GM21360 (cell line): ENCODE measurements at regions not wholly inside any gene's neighbourhood (a gene's known extent, or its start where the extent isn't known, plus 50 kb on each side); places are given as distances from the start of the nearest gene placed in this dataset.
"Not testable (repeated sequence)": the region's sequence is repeated elsewhere in the genome, so short reads cannot be mapped to it uniquely, and the experiment has no call there.

Source experiments
- ATAC-seq: cut with Tn5 transposase; IDR thresholded peaks from one replicate; pipeline ENCODE4 v1.9.1; 2021; ENCODE audit warnings: mild to moderate bottlenecking, moderate library complexity; ENCODE audit not compliant: unreplicated experiment

DNA sequence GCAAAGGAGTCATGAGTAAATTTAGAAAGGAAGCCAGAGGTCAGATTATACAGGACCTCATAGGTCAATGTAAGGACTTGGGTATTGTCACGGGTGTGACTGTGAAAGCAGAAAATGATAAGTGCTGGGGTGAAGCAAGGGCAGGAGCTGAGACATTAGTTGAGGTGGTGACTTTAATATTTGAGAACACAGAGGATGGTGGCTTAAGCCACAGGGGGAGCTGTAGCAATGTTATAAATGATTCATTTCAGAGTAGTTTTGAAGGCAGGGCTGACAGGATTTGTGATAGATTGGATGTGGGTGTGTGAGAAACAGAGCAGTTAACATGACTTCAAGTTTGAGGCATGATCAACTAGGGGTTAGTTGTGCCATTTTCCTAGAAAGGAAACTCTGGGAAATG lies 659.9 kb downstream of the EPM2A start:
- peak; percentile 63 for ATAC-seq

DNA sequence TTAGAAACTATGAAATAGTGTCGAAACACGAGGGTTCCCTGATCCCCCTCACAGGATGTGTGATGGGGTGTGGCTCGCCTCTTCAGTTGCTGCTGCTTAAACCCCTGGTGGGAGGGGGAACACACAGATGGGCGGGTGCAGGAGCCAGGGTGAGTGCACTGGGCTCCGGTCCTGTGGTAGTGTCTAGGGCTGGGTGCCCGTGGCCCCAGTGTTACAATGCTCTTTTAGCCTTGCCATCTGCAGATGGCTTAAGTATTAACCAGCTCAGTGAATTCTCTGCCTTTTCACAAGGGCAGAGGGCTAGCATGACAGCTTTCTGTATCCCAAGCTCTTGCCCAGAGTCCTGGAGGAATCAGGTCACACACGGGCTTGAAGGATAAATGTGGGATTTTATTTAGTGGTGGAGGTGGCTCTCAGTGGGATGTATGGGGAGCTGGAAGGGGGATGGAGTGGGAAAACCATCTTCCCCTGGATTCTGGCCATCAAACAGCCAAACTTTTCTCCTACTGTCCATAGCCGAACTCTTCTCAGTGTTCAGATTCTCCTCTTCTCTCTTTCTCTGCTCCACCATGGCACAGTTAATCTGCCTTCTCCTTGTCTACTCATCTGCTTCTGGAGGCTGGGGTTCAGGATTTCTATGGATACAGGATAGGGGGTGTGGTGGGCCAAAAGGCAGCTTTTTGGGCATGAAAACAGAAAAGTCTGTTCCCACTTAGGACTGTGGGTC lies 659.0 kb downstream of the EPM2A start:
- ATAC-seq, result no peak

DNA sequence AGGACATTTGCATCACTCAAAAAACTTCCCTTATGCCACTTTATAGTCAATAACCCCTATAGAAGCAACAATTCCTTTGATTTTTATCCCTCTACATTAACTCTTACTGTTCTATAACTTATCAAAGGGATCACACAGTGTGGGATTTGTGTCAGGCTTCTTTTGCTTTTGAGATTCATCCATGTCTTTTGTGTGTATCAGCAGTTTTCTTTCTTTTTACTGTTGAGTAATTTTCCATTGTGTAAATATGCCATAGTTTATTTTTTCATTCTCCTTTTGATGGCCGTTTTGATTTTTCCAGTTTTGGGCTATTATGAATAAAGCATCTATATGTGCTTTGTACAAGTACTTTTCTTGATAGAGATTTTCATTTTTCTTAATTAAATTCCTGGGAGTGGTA lies 657.9 kb downstream of the EPM2A start:
- no peak for ATAC-seq

DNA sequence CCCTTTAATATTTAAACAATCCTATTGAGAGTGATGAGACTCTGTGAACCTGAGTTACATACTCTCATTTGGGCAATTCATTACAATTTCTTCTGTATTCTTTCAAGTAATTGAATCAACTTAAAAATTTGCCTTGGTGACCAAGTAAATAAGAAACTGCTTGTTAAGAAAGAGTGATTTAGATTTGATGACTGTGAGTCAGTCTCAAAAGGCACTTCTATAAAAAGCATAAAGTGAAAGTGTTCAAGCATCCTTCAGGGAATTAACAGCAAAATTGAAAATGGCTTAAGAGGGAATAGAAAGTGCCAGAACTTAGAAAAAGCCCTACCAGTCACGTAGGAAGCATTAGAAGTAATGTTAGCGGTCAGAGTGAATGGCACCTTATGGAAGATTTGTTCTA lies 654.7 kb downstream of the EPM2A start:
- no peak for ATAC-seq

DNA sequence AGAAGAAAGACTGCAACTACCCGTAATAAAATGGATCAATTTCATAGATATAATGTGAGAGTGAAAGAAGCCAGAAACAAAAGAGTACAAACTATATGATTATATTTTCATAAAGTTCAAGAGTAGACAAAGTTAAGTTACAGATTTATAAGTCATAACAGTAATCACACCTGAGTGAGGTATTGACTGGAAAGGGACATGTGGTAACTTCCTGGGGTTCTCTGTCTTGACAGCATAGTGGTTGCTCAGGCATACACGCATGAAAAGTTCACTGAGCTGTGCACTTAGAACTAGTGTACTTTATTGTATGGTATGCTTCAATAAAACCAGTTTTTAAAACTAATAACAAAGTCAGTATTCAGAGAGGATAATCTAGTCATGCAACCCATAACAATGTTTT lies 653.6 kb downstream of the EPM2A start:
- ATAC-seq, result no peak

DNA sequence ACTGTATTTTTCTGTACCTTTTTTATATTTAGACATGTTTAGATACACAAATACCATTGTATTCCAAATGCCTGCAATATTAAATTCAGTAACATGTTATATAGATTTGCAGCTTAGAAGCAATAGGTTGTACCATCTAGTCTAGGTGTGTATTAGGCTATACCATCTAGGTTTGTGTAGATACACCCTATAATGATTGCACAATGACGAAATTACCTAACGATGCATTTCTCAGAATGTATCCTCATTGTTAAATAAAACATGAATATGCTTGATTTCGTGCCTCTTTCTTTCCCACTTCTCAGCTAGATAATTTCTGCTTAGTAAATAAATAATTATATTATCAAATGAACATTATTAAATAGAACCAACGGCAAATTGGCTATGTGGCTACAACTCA lies 653.0 kb downstream of the EPM2A start:
- ATAC-seq, result no peak

DNA sequence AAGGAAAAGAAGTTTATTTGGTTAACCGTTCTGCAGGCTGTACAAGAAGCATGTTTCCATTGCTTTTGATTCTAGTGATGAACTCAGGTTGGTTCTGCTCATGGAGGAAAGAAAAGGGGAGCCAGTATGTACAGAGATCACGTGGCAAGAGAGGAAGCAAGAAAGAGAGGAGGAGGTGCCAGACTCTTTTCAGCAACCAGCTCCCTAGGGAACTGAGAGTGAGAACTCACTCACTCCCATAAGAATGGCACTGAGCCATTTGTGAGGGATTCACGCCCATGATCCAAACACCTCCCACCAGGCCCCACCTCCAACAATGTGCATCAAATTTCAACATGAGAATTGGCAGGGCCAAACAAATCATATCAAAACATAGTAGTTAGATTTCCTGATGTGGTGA lies 649.1 kb downstream of the EPM2A start:
- ATAC-seq, result peak; percentile 63

DNA sequence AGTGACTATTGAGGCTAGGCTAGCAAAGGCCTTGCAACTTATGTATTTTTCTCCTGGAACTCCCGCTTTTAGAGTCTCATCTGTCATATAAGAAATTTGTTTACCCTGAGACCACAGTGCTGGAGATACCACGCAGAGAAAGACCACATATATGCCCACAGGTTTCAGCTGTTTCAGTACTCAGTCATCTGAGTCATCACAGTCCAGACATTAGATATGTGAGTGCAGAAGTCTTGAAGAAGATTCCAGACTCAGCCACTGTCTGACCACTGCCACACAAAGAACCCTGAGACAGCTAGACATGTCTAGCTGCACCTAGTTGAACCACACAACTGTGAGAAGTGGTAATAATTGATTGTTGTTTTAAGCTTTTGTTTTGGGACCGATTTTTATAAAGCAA lies 648.3 kb downstream of the EPM2A start:
- ATAC-seq, result peak; percentile 62

DNA sequence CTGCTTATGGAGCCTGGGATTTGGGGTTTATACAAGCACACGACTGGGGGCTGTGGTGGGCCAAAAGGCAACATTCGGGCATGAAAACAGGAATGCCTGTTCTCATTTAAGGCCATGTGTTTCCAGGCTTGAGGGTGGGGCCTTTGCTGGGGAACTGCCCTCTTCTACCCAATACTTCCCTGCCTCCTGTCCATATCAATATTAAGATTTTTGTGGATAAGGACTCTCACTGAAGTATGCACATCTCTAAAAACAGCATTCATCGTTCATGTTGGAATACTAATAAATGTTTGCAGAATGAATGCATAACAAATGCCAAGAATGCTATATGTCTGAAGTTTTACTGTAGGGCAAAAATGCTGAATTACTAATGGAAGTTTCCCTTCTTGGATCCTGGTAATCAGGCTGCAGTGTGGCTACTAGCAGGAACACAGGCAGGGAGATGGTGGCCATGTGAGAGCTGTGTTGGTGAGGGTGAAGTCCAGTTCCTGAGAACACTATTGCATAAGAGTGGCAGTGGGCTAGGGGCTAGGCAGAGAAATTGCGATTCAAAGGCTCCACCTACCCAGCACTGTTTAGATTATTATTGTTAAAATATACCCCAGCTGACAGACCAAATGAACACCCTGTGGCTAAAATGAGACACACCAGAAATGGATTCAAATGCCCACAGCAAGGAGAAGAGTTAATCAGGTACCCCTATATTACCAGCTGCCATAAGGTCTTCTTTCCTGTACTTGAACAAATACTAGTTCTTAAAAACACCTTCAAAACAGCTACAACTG lies 644.3 kb downstream of the EPM2A start:
- no peak for ATAC-seq

DNA sequence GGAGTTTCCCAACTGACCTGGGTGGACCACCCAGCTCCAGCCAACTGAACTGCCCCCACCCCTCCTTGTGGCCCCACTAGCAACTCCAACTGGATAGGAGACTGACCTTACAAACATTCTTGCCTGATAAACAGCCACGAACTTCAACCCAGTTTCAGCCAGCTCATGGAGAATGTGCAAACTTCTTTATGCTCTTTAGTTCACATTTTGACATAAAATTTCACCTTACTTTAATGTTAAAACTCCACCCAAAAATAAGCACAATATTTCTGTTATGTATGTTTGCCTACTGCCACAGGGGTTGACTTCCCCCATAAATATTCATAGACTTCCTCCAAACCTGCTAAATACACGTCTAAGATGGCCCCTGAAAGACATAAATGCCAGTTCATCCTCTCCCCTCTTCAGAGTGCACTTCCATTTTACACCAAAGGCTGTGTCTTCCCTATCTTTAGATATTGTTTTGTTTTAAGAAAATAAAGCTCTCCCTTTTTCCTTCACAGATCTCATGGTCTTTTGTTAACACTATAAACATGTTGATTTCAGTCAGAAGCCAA lies 643.7 kb downstream of the EPM2A start:
- ATAC-seq, result no peak

DNA sequence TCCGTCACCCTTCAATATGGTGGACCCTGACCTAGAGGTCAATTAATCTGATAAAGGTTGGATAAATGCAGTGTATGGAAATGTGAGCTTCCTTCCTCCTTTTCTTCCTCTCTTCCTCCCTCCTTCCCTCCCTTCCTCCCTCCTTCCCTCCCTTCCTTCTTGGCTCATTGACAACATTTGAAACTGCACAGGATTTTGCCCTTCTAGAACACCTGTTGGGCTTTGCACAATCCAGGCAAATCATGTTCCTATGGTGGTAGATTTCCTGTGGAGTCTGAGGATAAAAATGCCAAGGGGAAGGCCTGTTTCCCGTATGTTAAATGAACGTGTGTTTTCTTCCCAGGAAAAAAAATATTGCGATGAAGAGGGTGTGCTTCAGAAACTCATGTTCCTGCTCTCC lies 642.8 kb downstream of the EPM2A start:
- ATAC-seq, result no peak

DNA sequence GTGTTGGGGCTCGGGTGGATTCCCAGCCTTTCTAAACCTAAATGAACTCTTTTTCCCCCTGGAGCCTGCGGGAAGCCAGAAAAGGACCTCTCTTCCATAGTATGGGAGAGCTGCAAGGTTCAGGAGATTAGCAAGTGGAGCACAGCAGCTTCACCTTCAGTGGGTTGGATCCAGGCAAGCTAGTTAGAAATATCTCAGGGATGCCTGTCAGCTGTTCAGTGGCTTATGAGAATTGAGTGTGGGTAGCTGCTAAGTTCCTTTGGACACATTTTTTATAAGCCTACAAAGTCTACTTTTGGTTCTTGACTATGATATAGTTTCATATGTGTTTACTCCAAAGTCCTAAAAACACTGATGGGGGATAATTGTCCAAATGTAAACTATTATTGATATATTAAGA lies 642.1 kb downstream of the EPM2A start:
- ATAC-seq, result no peak

DNA sequence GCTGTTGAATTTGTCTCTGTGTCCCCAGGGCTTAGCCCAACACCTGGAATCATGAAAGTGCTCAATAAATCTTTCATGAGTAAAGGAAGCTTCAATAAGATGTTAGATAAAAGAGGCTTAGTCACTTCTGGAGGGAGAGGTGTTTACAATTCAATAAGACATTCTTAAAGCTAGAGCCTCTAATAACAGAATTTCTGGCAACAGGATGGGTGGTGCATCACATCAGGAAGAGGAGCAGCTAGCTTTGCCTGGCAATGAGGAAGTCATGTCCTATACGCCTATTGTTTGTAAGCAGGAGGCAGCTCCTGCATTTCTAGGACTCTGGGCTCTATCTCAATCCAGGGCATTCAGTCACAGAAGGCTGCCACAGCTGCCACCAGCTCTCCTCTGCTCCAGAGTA lies 638.5 kb downstream of the EPM2A start:
- no peak for ATAC-seq

DNA sequence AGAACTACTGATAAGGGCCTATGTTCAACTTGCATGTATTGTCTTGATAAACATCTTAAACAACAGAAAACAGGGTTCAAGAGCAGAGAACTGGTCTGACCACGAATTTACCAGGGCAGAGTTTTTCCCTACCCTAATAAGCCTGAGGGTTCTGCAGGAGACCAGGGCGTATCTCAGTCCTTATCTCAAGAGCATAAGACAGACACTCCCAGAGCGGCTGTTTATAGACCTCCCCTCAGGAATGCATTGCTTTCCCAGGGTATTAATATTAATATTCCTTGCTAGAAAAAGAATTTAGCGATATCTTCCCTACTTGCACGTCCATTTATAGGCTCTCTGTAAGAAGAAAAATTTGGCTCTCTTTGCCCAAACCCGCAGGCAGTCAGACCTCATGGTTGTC lies 637.2 kb downstream of the EPM2A start:
- not testable (repeated sequence) for ATAC-seq

DNA sequence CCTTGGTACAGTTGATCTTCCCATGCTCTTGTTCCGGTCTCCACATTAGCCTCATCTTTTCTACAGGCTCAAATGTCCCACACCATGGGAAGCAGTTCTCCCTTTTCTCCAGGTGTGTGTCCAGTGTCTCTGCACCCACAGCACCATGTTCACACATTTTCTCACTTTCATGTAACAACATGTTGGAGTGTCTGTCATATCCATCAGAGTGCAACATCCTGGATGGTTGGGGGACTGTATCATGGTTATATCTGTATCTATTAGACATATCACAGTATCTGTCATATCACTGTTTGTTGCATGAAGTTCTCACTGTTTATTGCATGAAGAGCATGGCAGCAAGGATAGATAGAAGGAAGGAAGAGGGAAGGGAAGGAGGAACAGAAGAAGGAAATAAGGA lies 635.6 kb downstream of the EPM2A start:
- no peak for ATAC-seq

DNA sequence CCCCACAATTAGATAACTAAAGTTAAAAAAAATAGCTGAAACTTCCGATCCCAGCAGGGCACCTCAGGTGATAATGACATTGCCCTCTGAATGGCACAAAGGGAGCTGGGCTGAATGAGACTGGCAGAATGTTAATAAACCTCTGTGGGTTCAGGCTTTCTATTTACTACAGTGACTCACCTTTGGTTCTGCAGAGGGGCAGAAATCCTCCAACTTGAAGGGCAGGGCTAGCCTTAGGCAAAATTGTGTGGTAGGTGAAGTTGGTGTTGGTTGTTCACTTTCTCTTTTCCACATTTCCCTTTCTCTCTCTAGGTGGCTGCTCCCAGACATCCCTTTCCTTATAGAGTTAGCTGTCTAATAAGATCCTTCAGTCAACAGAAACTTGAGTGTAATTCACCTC lies 625.2 kb downstream of the EPM2A start:
- ATAC-seq, result no peak

DNA sequence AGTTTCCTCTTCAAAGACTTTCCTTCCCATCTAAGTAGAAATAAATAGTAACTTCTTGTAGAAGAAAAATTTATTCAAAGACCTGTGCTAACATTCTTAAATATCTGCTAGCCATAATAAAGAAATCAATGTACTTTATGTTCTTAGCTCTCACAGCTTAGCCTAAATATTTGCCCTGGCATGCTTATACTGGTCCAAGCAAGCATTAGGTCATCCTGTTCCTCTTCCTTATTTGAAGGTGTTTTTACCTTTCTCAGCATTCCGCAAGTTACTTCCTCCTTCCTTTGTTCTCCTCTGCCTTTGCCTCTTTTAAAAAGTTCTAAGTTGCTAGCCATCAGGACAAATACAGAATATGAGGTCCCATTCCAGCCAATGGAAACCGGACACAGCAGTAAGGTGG lies 623.9 kb downstream of the EPM2A start:
- not testable (repeated sequence) for ATAC-seq

DNA sequence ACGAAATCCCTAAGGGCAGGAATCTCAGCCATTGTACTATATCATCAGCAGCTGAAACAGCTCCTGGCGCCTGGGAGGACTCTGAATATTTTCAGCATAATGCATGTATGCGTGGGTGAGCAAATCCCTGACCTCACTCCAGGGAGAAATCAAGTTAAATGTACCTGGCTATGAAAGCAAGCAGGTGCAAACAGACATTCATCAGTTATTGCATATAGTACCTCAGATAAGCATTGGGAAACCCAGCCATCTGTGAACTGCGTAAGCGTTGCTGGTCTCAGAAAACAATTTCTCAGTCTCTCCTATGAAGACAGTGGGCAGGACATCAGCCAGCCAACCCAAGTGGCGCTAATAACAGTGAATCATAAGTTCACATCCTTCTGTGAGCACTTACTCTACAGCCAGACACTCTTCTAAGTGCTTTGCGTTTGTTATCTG lies 622.6 kb downstream of the EPM2A start:
- ATAC-seq, result no peak

DNA sequence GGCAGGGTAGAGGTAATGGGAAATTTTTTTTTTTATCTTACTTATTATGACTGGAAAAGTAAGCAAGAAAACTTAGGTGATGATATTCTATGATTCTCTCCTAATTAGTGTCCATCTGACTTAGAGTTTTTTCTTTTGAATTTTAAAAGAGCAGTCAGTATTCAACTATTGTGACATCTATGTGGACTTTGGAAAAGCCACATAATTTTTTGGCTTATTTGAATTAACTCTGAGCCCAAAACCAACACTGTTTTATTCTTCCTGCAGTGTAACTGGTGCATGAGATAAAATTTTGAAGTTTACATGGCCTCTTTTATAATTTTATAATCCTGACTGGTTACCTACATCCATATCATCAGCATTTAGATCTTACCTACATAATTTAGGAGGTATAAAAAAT lies 619.7 kb downstream of the EPM2A start:
- no peak for ATAC-seq

DNA sequence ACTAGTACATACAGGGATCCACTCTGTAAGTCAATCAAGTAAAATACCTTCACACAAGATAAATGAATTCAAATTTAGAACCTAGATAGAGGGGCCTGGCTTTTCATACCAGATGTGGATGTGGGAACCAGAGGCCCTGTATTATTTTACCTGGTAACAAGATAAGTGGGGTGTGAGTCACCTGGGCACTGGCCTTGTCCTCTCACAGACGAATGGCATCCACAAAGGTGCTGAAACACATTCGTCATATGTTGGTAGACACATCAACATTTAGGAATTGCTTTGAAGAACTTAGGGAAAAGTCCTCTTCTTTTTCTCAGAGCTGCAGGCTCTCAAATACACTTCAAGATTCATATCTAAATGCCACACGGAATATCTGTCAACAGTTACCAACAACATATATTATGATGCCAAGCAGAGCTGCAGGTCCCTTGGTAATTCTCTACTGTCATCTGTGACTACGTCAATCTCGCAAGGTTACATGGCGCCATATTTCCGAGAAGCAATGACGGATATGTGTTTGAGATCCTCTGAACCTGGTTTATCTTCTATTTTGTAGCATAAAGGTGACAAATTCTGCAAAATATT lies 618.6 kb downstream of the EPM2A start:
- ATAC-seq, result no peak

DNA sequence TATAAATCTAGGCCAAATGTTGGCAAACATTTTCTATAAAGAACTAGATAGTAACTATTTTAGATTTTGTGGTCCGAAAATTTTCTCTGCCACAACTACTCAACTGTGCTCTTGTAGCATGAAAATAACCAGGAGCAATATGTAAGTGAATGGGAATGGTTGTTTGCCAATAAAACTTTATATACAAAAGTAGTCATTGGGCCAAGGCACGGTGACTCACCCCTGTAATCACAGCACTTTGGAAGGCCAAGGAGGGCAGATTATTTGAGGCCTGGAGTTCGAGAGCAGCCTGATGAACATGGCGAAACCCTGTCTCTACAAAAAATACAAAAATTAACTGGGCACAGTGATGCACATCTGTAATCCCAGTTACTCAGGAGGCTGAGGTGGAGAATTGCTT lies 617.1 kb downstream of the EPM2A start:
- ATAC-seq, result no peak

DNA sequence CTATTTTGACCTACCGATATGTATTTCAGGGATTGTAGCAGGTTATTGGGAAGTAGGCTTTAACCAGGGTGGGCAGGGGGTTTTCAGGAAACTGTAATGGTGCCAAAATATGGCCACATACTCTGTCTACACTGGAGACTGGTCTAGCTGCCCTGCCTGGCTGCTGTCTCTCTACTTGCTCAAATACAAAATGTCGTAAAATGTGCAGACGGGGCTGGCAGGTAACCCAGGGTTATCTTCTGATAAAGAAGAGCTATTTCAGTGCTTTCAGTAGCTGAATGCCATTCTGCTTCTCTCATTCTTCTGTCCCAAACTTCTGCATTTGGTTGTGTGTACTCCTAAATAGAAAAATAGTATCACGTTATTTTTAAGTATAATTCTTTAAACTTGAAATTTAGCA lies 616.2 kb downstream of the EPM2A start:
- ATAC-seq, result no peak
